ENCODE measurements at regions not wholly inside any gene's neighbourhood (a gene's known extent, or its start where the extent isn't known, plus 50 kb on each side); places are given as distances from the start of the nearest gene placed in this dataset.
"Not testable (repeated sequence)": the region's sequence is repeated elsewhere in the genome, so short reads cannot be mapped to it uniquely, and the experiment has no call there.

- no peaks in the 10 kb centered on the region for H3K4me1 Mint-ChIP-seq (ENCODE audit: low read depth)
- peaks cover 5% of the 10 kb centered on the region for H3K36me3 Mint-ChIP-seq (ENCODE audit: low read depth)
- no peak for DNase-seq (ENCODE audit: low spot score)
- TF ChIP-seq CTCF (IDR thresholded peaks at IDR 0.05), result no peak
- no peak overlapping the region for H3K27ac Mint-ChIP-seq (ENCODE audit: unreplicated experiment)
- peaks cover 13% of the 10 kb centered on the region for H3K9me3 Mint-ChIP-seq (ENCODE audit: low read depth)
- no peak overlapping the region for H3K4me3 Mint-ChIP-seq (ENCODE audit: unreplicated experiment)
- H3K27me3 Mint-ChIP-seq (ENCODE audit: low read depth), result no peaks in the 10 kb centered on the region
Observed at GRCh38 chr18:11480692-11481091, 128.7 kb upstream of the SLC35G4 start.

- peaks cover 24% of the 10 kb centered on the region for H3K9me3 Mint-ChIP-seq (ENCODE audit: low read depth)
- H3K4me1 Mint-ChIP-seq (ENCODE audit: low read depth); H3K27ac Mint-ChIP-seq (ENCODE audit: unreplicated experiment); H3K36me3 Mint-ChIP-seq (ENCODE audit: low read depth); H3K27me3 Mint-ChIP-seq (ENCODE audit: low read depth); H3K4me3 Mint-ChIP-seq (ENCODE audit: unreplicated experiment); DNase-seq (ENCODE audit: low spot score): not testable (repeated sequence)
Observed at GRCh38 chr18:11479031-11479430, 130.4 kb upstream of the SLC35G4 start.

- no peaks in the 10 kb centered on the region for H3K27me3 Mint-ChIP-seq (ENCODE audit: low read depth)
- no peaks in the 10 kb centered on the region for H3K4me1 Mint-ChIP-seq (ENCODE audit: low read depth)
- TF ChIP-seq CTCF (IDR thresholded peaks at IDR 0.05), result no peak
- H3K9me3 Mint-ChIP-seq (ENCODE audit: low read depth), result peaks cover 15% of the 10 kb centered on the region
- DNase-seq (ENCODE audit: low spot score), result no peak
- no peak overlapping the region for H3K4me3 Mint-ChIP-seq (ENCODE audit: unreplicated experiment)
- no peak overlapping the region for H3K27ac Mint-ChIP-seq (ENCODE audit: unreplicated experiment)
- peaks cover under 1% of the 10 kb centered on the region for H3K36me3 Mint-ChIP-seq (ENCODE audit: low read depth)
Observed at GRCh38 chr18:11470941-11471340, 138.5 kb upstream of the SLC35G4 start.

GRCh38 chr18:11468617-11469016 lies 140.8 kb upstream of the SLC35G4 start:
- no peaks in the 10 kb centered on the region for H3K36me3 Mint-ChIP-seq (ENCODE audit: low read depth)
- no peak overlapping the region for H3K4me3 Mint-ChIP-seq (ENCODE audit: unreplicated experiment)
- H3K27me3 Mint-ChIP-seq (ENCODE audit: low read depth), result no peaks in the 10 kb centered on the region

GRCh38 chr18:11468120-11468519 lies 141.3 kb upstream of the SLC35G4 start:
- Mint-ChIP-seq H3K36me3 (ENCODE audit: low read depth) (no peaks in the 10 kb centered on the region), H3K27me3 (ENCODE audit: low read depth) (no peaks in the 10 kb centered on the region), H3K9me3 (ENCODE audit: low read depth) (no peaks in the 10 kb centered on the region), H3K27ac (ENCODE audit: unreplicated experiment) (no peak overlapping the region), H3K4me1 (ENCODE audit: low read depth) (no peaks in the 10 kb centered on the region), H3K4me3 (ENCODE audit: unreplicated experiment) (no peak overlapping the region)
- no peak for DNase-seq (ENCODE audit: low spot score)
- TF ChIP-seq CTCF (IDR thresholded peaks at IDR 0.05), result no peak

More at GRCh38 chr18:11468617-11469016, 140.8 kb upstream of the SLC35G4 start:
- Mint-ChIP-seq H3K4me1 (ENCODE audit: low read depth) (no peaks in the 10 kb centered on the region), H3K9me3 (ENCODE audit: low read depth) (peaks cover under 1% of the 10 kb centered on the region), H3K27ac (ENCODE audit: unreplicated experiment) (no peak overlapping the region)
- no peak for DNase-seq (ENCODE audit: low spot score)
- no peak for TF ChIP-seq CTCF (IDR thresholded peaks at IDR 0.05)

- Mint-ChIP-seq H3K27ac (ENCODE audit: unreplicated experiment) (no peak overlapping the region), H3K4me1 (ENCODE audit: low read depth) (no peaks in the 10 kb centered on the region), H3K4me3 (ENCODE audit: unreplicated experiment) (no peak overlapping the region), H3K36me3 (ENCODE audit: low read depth) (no peaks in the 10 kb centered on the region), H3K9me3 (ENCODE audit: low read depth) (no peaks in the 10 kb centered on the region), H3K27me3 (ENCODE audit: low read depth) (no peaks in the 10 kb centered on the region)
- TF ChIP-seq CTCF (IDR thresholded peaks at IDR 0.05), result no peak
- DNase-seq (ENCODE audit: low spot score), result no peak
Observed at GRCh38 chr18:11467611-11468010, 141.8 kb upstream of the SLC35G4 start.

Data from chondrocyte (in vitro differentiated cells).